KBM-7 (cell line): ENCODE measurements at regions not wholly inside any gene's neighbourhood (a gene's known extent, or its start where the extent isn't known, plus 50 kb on each side); places are given as distances from the start of the nearest gene placed in this dataset.
"Not testable (repeated sequence)": the region's sequence is repeated elsewhere in the genome, so short reads cannot be mapped to it uniquely, and the experiment has no call there.

ENCODE experiments used
- DNase-seq: peaks from one replicate; pipeline ENCODE4 v3.0.0-alpha.2; 2015
- in situ Hi-C: fragments of 300-500 bp; cut with MboI; formaldehyde crosslinking; loops from 2 replicates; pipeline ENCODE4 v1.14.3; 2020; ENCODE audit warnings: low sequenced_read_pairs, low pct_unique_long_range_greater_than_20kb, mixed read lengths

- in situ Hi-C loops, DNase-seq: not testable (repeated sequence)
Measured at GRCh38 chr3:26097111-26097510, 307.2 kb downstream of the OXSM start.

- in situ Hi-C loops = no loop called here
- DNase-seq = no peak
Measured at GRCh38 chr3:26099692-26100091, 309.8 kb downstream of the OXSM start.

- in situ Hi-C loops = no loop called here
- no peak for DNase-seq
Measured at GRCh38 chr3:26100176-26100575, 310.3 kb downstream of the OXSM start.

- no peak for DNase-seq
- in situ Hi-C loops = no loop called here
Measured at GRCh38 chr3:26102376-26102775, 312.5 kb downstream of the OXSM start.

DNA sequence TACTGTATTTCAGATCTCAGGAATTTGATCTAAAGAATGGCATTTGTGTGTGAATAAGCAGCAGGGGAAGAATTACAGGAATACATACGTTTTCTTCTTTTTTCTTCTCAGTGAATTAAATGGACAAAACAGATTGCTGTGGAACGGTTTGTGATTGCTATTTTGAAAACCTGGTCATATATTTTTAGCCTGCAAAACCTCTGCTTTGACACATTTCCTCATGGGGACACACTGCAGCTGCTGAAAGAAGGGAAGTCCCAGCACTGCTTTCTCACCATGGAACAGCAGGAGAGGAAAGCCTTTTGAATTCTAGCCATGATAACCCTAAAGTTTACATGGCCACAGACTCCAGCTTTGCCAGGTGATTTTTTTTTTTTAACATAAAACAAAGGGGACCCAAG is 315.0 kb downstream of the OXSM start:
- in situ Hi-C loops = no loop called here
- peak; percentile 71 for DNase-seq

DNA sequence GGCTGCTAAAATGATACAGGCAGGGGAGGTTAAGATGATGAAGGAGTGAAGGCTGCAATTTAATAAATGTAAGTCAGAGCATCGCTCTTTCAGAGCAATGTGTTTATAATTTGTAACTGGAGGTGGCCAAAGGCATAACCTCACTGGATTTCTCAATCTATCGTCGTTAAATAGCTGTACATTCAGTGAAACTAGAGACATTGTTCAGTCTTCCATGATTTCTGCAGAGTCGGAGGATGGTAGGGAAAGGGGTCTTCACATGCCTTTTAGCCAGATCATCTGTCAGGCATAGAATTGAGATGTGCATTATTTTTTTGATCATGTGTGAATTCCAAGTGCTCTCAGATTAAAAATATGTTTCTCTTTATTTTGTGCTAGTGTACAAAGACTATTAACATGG is 315.4 kb downstream of the OXSM start:
- in situ Hi-C loops = no loop called here
- no peak for DNase-seq

DNA sequence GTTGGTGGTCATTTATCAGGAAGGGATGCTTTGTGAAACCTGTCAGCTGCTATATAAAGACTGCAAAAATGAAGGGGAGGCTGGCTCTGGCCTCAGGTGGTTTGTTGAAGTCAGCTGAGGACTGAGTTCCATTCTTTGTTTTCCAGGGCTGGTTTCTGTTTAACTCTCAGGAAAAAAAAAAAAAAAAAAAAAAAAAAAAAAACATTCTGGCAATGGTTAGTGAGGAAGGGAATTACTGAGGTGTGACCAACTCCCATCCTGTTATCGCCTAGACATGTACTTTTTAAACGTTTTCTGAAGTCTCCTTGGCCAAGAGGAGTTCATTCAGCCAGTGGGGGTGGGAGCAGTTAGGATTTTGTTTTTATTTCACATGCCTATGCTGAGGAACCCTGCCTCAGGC is 316.3 kb downstream of the OXSM start:
- in situ Hi-C loops = no loop called here
- peak; percentile 91 for DNase-seq

DNA sequence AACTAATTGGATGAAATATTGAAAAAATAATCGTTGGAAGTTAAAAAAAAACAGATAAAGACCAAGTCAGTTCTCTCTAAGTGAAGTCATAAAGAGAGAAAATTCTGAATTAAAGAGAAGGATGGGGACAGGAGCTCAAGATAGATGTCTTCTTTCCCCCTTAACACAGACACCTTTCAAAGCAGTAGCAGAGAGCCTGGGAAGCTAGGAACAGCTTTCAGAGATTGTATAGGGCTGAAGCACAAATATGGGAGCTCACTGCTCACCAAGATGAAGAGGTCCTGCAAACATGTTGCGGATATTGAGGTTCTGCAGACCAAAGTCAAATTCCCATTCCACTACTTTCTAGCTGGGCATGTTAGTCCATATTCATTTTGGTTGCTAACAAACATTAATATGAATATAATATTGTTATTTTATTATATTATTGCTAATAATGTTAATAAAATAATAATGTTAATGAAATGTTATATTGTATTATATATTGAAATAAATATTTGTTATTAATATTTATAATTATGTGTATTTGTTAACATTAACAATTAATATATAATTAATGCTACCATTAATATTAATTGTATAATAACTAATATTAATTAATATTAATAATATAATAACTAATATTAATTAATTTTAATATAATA is 319.1 kb downstream of the OXSM start:
- no peak for DNase-seq
- in situ Hi-C loops = no loop called here

DNA sequence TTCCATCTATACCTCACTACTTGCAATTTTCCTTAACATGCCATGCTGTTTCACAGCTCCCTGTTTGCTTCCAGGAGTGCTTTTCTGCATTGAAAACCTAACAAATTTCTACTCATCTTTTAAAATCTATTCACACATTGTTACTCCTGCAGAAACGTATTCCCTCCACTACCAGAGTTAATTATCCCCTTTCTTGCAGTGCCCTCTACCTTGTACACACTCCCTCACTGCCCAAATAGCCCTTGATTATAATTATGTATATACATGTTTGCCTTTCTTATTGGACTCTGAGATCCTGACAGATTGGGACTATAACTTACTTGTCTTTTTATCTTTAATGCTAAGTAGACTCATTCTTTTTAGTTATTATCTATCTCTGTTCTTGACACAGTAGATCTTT is 325.0 kb downstream of the OXSM start:
- in situ Hi-C loops = no loop called here
- no peak for DNase-seq

DNA sequence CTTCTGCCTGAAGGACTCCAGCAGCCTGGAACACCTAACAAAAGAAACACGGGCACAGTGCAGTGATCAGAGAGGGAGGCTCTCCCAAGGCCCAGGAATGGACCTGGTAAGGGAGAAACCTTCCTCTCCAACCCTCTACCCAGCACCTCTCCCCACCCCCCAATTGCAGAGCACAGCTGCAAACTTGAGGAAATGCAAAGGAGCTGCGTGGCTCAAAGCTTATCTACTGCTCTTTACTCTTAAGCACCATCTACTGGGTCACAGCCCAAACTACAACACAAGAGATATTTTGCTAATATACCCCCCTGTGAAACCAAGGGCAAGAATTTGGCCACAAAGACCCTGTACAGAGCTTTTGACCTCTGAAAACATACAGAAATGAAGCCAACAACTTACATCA is 328.3 kb downstream of the OXSM start:
- DNase-seq = peak; percentile 73
- in situ Hi-C loops = no loop called here

DNA sequence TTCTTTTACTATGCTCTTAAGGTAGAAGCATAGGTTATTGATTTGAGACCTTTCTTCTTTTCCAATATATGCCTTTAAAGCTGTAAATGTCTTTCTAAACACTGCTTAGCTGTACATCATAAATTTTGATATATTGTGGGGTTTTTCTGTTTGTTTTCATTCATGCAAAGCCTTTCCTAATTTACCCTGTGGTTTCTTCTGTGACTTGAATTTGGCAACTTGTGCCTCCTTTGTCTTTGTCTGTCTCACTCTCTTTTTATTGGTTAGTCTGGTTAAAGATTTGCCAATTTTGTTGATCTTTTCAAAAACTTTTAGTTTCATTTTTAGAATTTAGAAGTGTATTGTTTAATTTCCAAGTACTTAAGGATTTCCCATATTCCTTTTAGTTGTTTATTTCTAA is 343.1 kb downstream of the OXSM start:
- in situ Hi-C loops = no loop called here
- DNase-seq = no peak

DNA sequence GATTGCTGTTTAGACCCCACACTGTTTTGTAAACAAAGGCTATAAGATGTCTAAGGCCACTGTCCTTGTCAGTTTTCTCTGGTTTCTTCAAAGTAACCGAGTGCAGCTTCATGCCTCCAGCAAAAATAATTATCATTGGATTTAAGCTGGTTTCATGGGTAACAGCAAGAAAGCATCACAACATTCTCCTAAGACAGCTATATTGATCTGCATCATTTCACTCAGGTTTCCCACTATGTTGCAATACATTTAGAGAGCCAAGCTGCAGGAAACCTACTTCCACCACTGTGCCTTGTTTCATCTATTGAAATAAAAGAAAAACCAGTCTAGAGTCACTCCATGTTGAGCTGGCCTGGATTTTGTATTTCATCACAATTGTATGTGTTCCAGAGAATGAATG is 351.4 kb downstream of the OXSM start:
- in situ Hi-C loops = no loop called here

DNA sequence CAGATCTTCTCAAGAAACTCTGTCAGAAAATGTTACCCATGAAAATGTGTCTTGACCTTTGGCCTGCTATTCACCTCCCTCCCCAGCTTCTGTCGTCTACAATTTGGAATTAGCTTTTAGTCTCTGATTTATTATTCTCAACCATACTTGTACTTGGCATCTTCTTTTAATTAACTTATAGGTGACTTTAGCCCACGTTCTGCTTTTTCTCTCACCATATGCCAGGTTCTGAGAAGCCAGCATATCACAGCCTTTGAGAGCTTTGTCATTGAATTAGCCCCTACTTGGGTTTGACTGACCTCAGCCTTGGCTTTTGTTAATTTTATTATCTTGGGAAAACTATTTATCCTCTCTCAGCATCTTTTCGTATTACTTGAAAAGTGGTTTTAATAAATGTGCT is 355.9 kb downstream of the OXSM start:
- DNase-seq = no peak
- in situ Hi-C loops = no loop called here

More for the DNA sequence above, 351.4 kb downstream of the OXSM start:
- DNase-seq = no peak

DNA sequence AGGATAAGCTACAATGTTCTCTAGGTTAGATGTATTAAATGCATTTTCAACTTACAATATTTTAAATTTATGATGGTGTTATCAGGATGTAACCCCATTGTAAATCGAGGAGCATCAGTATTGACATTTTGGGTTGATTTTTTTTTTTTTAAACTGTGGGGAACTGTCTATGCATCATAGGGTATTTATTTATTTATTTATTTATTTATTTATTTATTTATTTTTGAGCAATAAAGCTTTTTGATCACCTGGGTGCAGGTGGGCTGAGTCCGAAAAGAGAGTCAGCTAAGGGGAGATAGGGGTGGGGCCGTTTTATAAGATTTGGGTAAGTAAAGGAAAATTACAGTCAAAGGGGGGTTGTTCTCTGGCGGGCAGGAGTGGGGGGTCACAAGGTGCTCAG is 367.5 kb downstream of the OXSM start:
- DNase-seq, in situ Hi-C loops: not testable (repeated sequence)

- no peak for DNase-seq
- in situ Hi-C loops = no loop called here
Measured at GRCh38 chr3:26171006-26171405, 381.1 kb downstream of the OXSM start.

- DNase-seq = no peak
- in situ Hi-C loops = no loop called here
Measured at GRCh38 chr3:26191556-26191955, 401.7 kb downstream of the OXSM start.

- no peak for DNase-seq
Measured at GRCh38 chr3:26193558-26193957, 403.7 kb downstream of the OXSM start.

GRCh38 chr3:26196781-26197180 is 406.9 kb downstream of the OXSM start:
- DNase-seq = no peak
- in situ Hi-C loops = no loop called here

More at GRCh38 chr3:26193558-26193957, 403.7 kb downstream of the OXSM start:
- in situ Hi-C loops = no loop called here

GRCh38 chr3:26198609-26199008 is 408.7 kb downstream of the OXSM start:
- DNase-seq = no peak
- in situ Hi-C loops = no loop called here

GRCh38 chr3:26202169-26202568 is 412.3 kb downstream of the OXSM start:
- in situ Hi-C loops = no loop called here
- DNase-seq = no peak

- in situ Hi-C loops = no loop called here
Measured at GRCh38 chr3:26205475-26205874, 415.6 kb downstream of the OXSM start.

DNA sequence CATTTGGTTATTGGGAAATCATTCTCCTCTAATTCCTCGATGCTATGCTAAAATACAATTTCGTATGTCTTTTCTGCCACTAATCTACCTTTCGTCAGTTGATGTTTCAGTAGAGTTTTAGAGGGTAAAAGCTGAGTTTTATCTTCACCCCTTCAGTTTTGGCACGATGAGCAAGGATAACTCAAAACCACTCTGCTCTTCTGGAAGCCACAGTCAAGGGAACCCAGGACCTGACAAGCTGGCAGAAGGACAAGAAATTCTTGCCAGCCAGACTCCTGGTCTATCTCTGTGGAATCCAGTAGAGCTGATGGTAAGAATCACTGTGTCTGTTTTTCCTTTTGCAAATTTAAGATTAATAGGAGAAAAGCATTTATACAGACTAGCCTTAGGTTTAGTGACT is 414.4 kb upstream of the LRRC3B start:
- DNase-seq = no peak
- in situ Hi-C loops = no loop called here

More at GRCh38 chr3:26205475-26205874, 415.6 kb downstream of the OXSM start:
- DNase-seq = no peak
